ENCODE measurements at regions not wholly inside any gene's neighbourhood (a gene's known extent, or its start where the extent isn't known, plus 50 kb on each side); places are given as distances from the start of the nearest gene placed in this dataset.

GRCh38 chrY:15500536-15500935 is 976.2 kb downstream of the NLGN4Y start:
- no peak for TF ChIP-seq POLR2AphosphoS5 (IDR thresholded peaks at IDR 0.05; ENCODE audit: low read depth)
- no peak for TF ChIP-seq CTCF (conservative IDR thresholded peaks at IDR 0.05; ENCODE audit: low read depth in 2 of 2)
- TF ChIP-seq REST (IDR thresholded peaks at IDR 0.05; ENCODE audit: unreplicated experiment) = no peak
- no peak for TF ChIP-seq EZH2 (IDR thresholded peaks at IDR 0.05; ENCODE audit: low read depth, unreplicated experiment)
- TF ChIP-seq EZH2phosphoT487 (IDR thresholded peaks at IDR 0.05; ENCODE audit: unreplicated experiment) = no peak
- no peak for TF ChIP-seq ZNF114 (CRISPR knock-in tag; IDR thresholded peaks at IDR 0.05)
- no peak for TF ChIP-seq ZNF331 (CRISPR knock-in tag; IDR thresholded peaks at IDR 0.05; ENCODE audit: low read depth)
- no peak for TF ChIP-seq JUNB (IDR thresholded peaks at IDR 0.05; ENCODE audit: unreplicated experiment)
